IMR-90 (cell line): ENCODE measurements at regions not wholly inside any gene's neighbourhood (a gene's known extent, or its start where the extent isn't known, plus 50 kb on each side); places are given as distances from the start of the nearest gene placed in this dataset.
"Not testable (repeated sequence)": the region's sequence is repeated elsewhere in the genome, so short reads cannot be mapped to it uniquely, and the experiment has no call there.

Experiments used
- ATAC-seq: fragments of 200-7000 bp; cut with Tn5 transposase; 2 replicates; pipeline ENCODE4 v1.9.1; 2020; ENCODE audit warnings: low read depth, mild to moderate bottlenecking, moderate library complexity
- BruUV-seq: library from RNA; stranded (reverse); fragments of 400-500 nt; replicated peaks from 2 replicates; lab custom pipeline; 2021; lab: Mats Ljungman, UMichigan
- CTCF ChIA-PET: fragments of 300-600 bp; formaldehyde crosslinking; extraction: SDS; loops from one replicate; lab custom pipeline; 2021; ENCODE audit warnings: antibody characterized with exemption; lab: Yijun Ruan, JAX
- POLR2A ChIA-PET: fragments of 300-600 bp; sonication (Branson Sonifier 250); formaldehyde crosslinking; loops from one replicate; lab custom pipeline; 2022; ENCODE audit warnings: antibody characterized with exemption; ENCODE audit not compliant: unreplicated experiment; lab: Charles Lee
- DNase-seq: peaks from one replicate; pipeline ENCODE4 v3.0.0; 2013
- H2AFZ ChIP-seq: replicated peaks from 2 replicates; pipeline ENCODE3; 2013; ENCODE audit warnings: low read length, mild to moderate bottlenecking; ENCODE audit not compliant: poor library complexity
- H2AK5ac ChIP-seq: 2 replicates; pipeline ENCODE4 v1.6.1; 2013; ENCODE audit warnings: low read depth, low read length, inconsistent platforms
- H2AK9ac ChIP-seq: replicated peaks from 2 replicates; pipeline ENCODE3; 2013; ENCODE audit warnings: mild to moderate bottlenecking, low read depth, low read length, moderate library complexity; ENCODE audit not compliant: poor library complexity
- H2BK120ac ChIP-seq: 2 replicates; pipeline ENCODE4 v1.6.1; 2013; ENCODE audit warnings: low read depth, low read length, inconsistent platforms
- H2BK15ac ChIP-seq: 3 replicates; pipeline ENCODE4 v1.6.1; 2013; ENCODE audit warnings: low read depth, low read length, inconsistent platforms
- H2BK20ac ChIP-seq: 2 replicates; pipeline ENCODE4 v1.6.1; 2013; ENCODE audit warnings: low read depth, mild to moderate bottlenecking, inconsistent platforms, low read length, moderate library complexity
- H2BK5ac ChIP-seq: 2 replicates; pipeline ENCODE4 v1.6.1; 2013; ENCODE audit warnings: mild to moderate bottlenecking, low read depth, low read length, inconsistent platforms; ENCODE audit not compliant: poor library complexity, severe bottlenecking
- H3K14ac ChIP-seq: replicated peaks from 2 replicates; pipeline ENCODE4 v1.6.1; 2013; ENCODE audit warnings: low read depth, low read length, inconsistent platforms
- H3K18ac ChIP-seq: 2 replicates; pipeline ENCODE4 v1.6.1; 2013; ENCODE audit warnings: low read depth, low read length, control low read depth
- H3K23ac ChIP-seq: 2 replicates; pipeline ENCODE4 v1.6.1; 2013; ENCODE audit warnings: low read depth, low read length, inconsistent platforms
- H3K27ac ChIP-seq: 2 replicates; pipeline ENCODE4 v1.5.1; 2013; ENCODE audit warnings: mild to moderate bottlenecking, control low read depth, low read length; ENCODE audit not compliant: insufficient read depth
- H3K27me3 ChIP-seq: 2 replicates; pipeline ENCODE4 v1.6.1; 2013; ENCODE audit warnings: low read length; ENCODE audit not compliant: control insufficient read depth, insufficient read depth
- H3K36me3 ChIP-seq: 2 replicates; pipeline ENCODE4 v1.6.1; 2013; ENCODE audit warnings: low read length, mixed read lengths; ENCODE audit not compliant: control insufficient read depth, insufficient read depth
- H3K4ac ChIP-seq: 2 replicates; pipeline ENCODE4 v1.6.1; 2013; ENCODE audit warnings: low read depth, low read length, inconsistent platforms
- H3K4me1 ChIP-seq: 2 replicates; pipeline ENCODE4 v1.6.1; 2013; ENCODE audit warnings: low read length, mixed read lengths; ENCODE audit not compliant: control insufficient read depth, insufficient read depth
- H3K4me2 ChIP-seq: 2 replicates; pipeline ENCODE4 v1.6.1; 2013; ENCODE audit warnings: low read depth, mild to moderate bottlenecking, control low read depth, low read length, moderate library complexity
- H3K4me3 ChIP-seq: 2 replicates; pipeline ENCODE4 v1.5.1; 2013; ENCODE audit warnings: low read depth, mild to moderate bottlenecking, control low read depth, low read length, moderate library complexity; ENCODE audit not compliant: insufficient read depth
- H3K56ac ChIP-seq: 2 replicates; pipeline ENCODE4 v1.6.1; 2013; ENCODE audit warnings: low read length, inconsistent platforms; ENCODE audit not compliant: insufficient read depth; ENCODE audit errors: extremely low read depth
- H3K79me1 ChIP-seq, 2 experiments: 2 replicates each; pipeline ENCODE4 v1.6.1; 2013; ENCODE audit warnings: low read length in 2 of 2, inconsistent platforms in 1 of 2, low read depth in 1 of 2
- H3K9ac ChIP-seq: 2 replicates; pipeline ENCODE4 v1.6.1; 2013; ENCODE audit warnings: low read depth, low read length, control low read depth
- H3K9me1 ChIP-seq: 2 replicates; pipeline ENCODE4 v1.6.1; 2013; ENCODE audit warnings: low read length, inconsistent platforms; ENCODE audit not compliant: insufficient read depth
- H3K9me3 ChIP-seq: 2 replicates; pipeline ENCODE4 v1.6.1; 2013; ENCODE audit warnings: low read length; ENCODE audit not compliant: control insufficient read depth, insufficient read depth
- H4K20me1 ChIP-seq: 2 replicates; pipeline ENCODE4 v1.6.1; 2013; ENCODE audit warnings: low read length, inconsistent platforms; ENCODE audit not compliant: insufficient read depth
- H4K5ac ChIP-seq: 2 replicates; pipeline ENCODE4 v1.6.1; 2013; ENCODE audit warnings: mild to moderate bottlenecking, low read depth, low read length, control low read depth
- H4K8ac ChIP-seq, 2 experiments: 2 replicates each; pipeline ENCODE4 v1.6.1; 2013; ENCODE audit warnings: low read depth in 2 of 2, low read length in 2 of 2, control low read depth in 1 of 2, inconsistent platforms in 1 of 2
- H4K91ac ChIP-seq: 2 replicates; pipeline ENCODE4 v1.6.1; 2013; ENCODE audit warnings: low read depth, low read length, inconsistent platforms; ENCODE audit not compliant: insufficient read depth
- WGBS, 2 experiments: methylation state at CpG; one replicate each; pipeline versions ENCODE4 v1.1.5 to v1.1.7; 2013; ENCODE audit warnings: missing lambda C conversion rate in 2 of 2; ENCODE audit not compliant: insufficient read length in 1 of 2; ENCODE audit errors: extremely low coverage in 2 of 2; 5-methylcytosine and 5-hydroxymethylcytosine counted together
- dilution Hi-C: fragments of 300-500 bp; cut with HindIII; formaldehyde crosslinking; loops from one replicate; pipeline ENCODE4 v1.14.3; 2018; ENCODE audit warnings: low sequenced_read_pairs; ENCODE audit not compliant: unreplicated experiment
- in situ Hi-C: fragments of 300-500 bp; cut with MboI; formaldehyde crosslinking; loops from 3 replicates; pipeline ENCODE4 v1.14.3; 2019; ENCODE audit warnings: low sequenced_read_pairs, inconsistent platforms, mixed read lengths
- intact Hi-C: fragments of 100-400 bp; cut with micrococcal nuclease; formaldehyde crosslinking; loops from 2 replicates; pipeline ENCODE4 v1.10.0; 2022

DNA sequence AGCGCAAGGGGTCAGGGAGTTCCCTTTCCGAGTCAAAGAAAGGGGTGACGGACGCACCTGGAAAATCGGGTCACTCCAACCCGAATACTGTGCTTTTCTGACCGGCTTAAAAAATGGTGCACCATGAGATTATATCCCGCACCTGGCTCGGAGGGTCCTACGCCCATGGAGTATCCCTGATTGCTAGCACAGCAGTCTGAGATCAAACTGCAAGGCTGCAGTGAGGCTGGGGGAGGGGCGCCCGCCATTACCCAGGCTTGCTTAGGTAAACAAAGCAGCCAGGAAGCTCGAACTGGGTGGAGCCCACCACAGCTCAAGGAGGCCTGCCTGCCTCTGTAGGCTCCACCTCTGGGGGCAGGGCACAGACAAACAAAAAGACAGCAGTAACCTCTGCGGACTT lies 426.1 kb upstream of the SPTLC3 start:
- POLR2A ChIA-PET, H3K9me3 ChIP-seq, H4K8ac ChIP-seq, H3K18ac ChIP-seq, H4K20me1 ChIP-seq, H3K9me1 ChIP-seq, BruUV-seq, H3K4ac ChIP-seq, H3K79me1 ChIP-seq, H2BK15ac ChIP-seq, H3K27me3 ChIP-seq, dilution Hi-C loops, H2AK9ac ChIP-seq, H3K4me3 ChIP-seq, in situ Hi-C loops, H3K27ac ChIP-seq, H3K14ac ChIP-seq, H3K4me1 ChIP-seq, H3K9ac ChIP-seq, H4K5ac ChIP-seq, H3K4me2 ChIP-seq, H2BK20ac ChIP-seq, ATAC-seq, CTCF ChIA-PET, H3K23ac ChIP-seq, H2AK5ac ChIP-seq, intact Hi-C loops, H2BK5ac ChIP-seq, H2AFZ ChIP-seq, DNase-seq, H3K56ac ChIP-seq, H2BK120ac ChIP-seq, H3K36me3 ChIP-seq, H4K91ac ChIP-seq: not testable (repeated sequence)
- WGBS, 2 experiments, result 60% methylated on average over 1 of the region's 14 CpGs; no CpG with 5 or more reads in 1 of the 2 experiments
